ENCODE measurements at regions not wholly inside any gene's neighbourhood (a gene's known extent, or its start where the extent isn't known, plus 50 kb on each side); places are given as distances from the start of the nearest gene placed in this dataset.

DNA sequence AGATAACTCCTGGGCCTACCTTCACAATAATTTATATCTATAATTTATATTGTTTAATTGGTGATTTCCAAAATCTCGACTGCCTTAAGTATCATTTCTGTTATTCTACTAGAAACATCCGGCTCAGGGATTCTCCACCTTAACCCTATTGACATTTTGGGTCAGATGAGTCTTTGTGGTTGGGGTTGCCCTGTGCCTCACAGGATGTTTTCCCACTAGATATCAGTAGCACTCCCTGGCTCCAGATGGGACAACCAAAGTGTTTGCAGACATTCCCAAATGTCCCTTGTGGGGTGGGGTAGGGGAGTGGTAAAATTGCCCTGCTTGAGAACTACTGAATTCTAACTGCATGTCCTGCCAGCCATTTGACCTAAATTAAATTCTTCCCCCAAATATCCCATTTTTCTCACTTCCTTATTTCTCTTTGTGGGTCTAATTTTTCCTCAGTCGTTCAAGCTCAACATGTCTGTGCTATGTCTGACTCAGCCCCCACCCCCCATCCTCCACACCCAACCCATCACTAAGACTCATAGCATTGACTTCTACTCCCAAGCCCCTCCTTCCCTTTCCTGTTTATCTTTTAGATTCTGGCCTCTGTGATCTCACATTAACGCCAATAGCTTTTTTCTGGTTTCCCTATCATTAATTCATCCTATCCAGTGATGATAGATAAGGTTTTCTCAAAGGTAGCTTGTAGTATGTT lies 545.1 kb downstream of the EFNB2 start:
- H3K4me3 ChIP-seq (ENCODE audit: low read length) = no peak overlapping the region
- no peak overlapping the region for H3K27ac ChIP-seq (ENCODE audit: low read depth, low read length)
- TF ChIP-seq, protein P1, sequence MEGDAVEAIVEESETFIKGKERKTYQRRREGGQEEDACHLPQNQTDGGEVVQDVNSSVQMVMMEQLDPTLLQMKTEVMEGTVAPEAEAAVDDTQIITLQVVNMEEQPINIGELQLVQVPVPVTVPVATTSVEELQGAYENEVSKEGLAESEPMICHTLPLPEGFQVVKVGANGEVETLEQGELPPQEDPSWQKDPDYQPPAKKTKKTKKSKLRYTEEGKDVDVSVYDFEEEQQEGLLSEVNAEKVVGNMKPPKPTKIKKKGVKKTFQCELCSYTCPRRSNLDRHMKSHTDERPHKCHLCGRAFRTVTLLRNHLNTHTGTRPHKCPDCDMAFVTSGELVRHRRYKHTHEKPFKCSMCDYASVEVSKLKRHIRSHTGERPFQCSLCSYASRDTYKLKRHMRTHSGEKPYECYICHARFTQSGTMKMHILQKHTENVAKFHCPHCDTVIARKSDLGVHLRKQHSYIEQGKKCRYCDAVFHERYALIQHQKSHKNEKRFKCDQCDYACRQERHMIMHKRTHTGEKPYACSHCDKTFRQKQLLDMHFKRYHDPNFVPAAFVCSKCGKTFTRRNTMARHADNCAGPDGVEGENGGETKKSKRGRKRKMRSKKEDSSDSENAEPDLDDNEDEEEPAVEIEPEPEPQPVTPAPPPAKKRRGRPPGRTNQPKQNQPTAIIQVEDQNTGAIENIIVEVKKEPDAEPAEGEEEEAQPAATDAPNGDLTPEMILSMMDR (IDR thresholded peaks at IDR 0.05; ENCODE audit: low read depth, low read length, poor library complexity, severe bottlenecking) = no peak
- no peak for TF ChIP-seq EZH2phosphoT487 (IDR thresholded peaks at IDR 0.05; ENCODE audit: borderline replicate concordance, low read length)
- H3K4me1 ChIP-seq (ENCODE audit: control insufficient read depth, low read length) = no peaks in the 10 kb centered on the region
- H3K9me2 ChIP-seq (replicated peaks; ENCODE audit: control insufficient read depth, low read length) = no peaks in the 10 kb centered on the region
- no peaks in the 10 kb centered on the region for H4K20me1 ChIP-seq (ENCODE audit: control insufficient read depth, insufficient read depth, low read depth, low read length)
- no peaks in the 10 kb centered on the region for H3F3A ChIP-seq (ENCODE audit: control insufficient read depth, insufficient read depth)
- no peaks in the 10 kb centered on the region for H3K9me3 ChIP-seq (ENCODE audit: control insufficient read depth, insufficient read depth, low read length)
- H3K79me2 ChIP-seq (ENCODE audit: control insufficient read depth, low read length) = no peaks in the 10 kb centered on the region
- no peaks in the 10 kb centered on the region for H3K27me3 ChIP-seq (ENCODE audit: control insufficient read depth, low read length)
- no peaks in the 10 kb centered on the region for H3K36me3 ChIP-seq (ENCODE audit: control insufficient read depth, low read length)
- no peak overlapping the region for H3K4me2 ChIP-seq (ENCODE audit: low read length)

DNA sequence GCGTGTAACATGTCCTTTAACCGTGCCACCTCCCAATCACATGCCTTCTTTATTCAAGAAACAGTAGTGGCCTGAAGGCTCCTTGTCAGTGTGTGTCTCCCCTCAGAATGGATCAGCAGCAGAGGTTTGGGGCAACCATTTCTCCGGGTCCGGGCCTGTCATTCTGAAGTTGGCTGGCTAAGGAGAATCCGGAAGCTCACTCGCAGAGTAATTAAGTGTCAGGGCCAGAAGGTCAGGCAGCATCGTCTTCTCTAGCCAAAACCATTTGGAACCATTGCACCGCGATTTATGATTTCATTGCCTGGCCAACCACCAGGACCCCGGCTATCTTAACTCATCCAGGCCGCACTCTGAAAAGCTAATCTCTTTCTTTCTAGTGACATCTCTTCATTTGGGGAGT lies 550.8 kb downstream of the EFNB2 start:
- Histone ChIP-seq H3K4me3 (ENCODE audit: low read length) (no peak overlapping the region), H3K79me2 (ENCODE audit: control insufficient read depth, low read length) (no peaks in the 10 kb centered on the region), H3F3A (ENCODE audit: control insufficient read depth, insufficient read depth) (no peaks in the 10 kb centered on the region), H3K36me3 (ENCODE audit: control insufficient read depth, low read length) (no peaks in the 10 kb centered on the region), H4K20me1 (ENCODE audit: control insufficient read depth, insufficient read depth, low read depth, low read length) (no peaks in the 10 kb centered on the region), H3K4me1 (ENCODE audit: control insufficient read depth, low read length) (no peaks in the 10 kb centered on the region), H3K27me3 (ENCODE audit: control insufficient read depth, low read length) (no peaks in the 10 kb centered on the region), H3K27ac (ENCODE audit: low read depth, low read length) (no peak overlapping the region), H3K9me2 (replicated peaks; ENCODE audit: control insufficient read depth, low read length) (no peaks in the 10 kb centered on the region), H3K4me2 (ENCODE audit: low read length) (no peak overlapping the region), H3K9me3 (ENCODE audit: control insufficient read depth, insufficient read depth, low read length) (no peaks in the 10 kb centered on the region)
- TF ChIP-seq EZH2phosphoT487 (IDR thresholded peaks at IDR 0.05; ENCODE audit: borderline replicate concordance, low read length) = no peak
- TF ChIP-seq, protein P1 (IDR thresholded peaks at IDR 0.05; ENCODE audit: low read depth, low read length, poor library complexity, severe bottlenecking) = no peak

DNA sequence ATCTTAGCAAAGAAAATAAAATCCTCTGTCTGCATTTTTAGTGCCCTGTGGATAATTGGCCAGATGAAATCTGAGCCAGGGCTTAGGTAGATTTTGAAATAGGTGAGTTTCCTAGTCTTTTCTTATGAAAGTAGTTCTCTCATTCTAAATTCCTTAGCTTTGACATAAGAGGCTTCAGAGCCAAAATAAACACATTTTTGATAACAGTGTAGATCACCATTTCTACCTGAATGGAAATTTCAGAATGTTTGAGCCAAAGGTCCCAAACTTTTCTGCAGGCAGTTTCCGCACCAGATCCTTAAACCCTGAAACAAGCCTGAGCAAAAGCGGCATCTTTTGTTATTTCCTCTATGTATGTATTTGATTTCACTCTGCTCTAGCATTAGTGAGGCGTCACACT lies 551.2 kb downstream of the EFNB2 start:
- Histone ChIP-seq H3K4me2 (ENCODE audit: low read length) (no peak overlapping the region), H3K36me3 (ENCODE audit: control insufficient read depth, low read length) (no peaks in the 10 kb centered on the region), H3K9me2 (replicated peaks; ENCODE audit: control insufficient read depth, low read length) (no peaks in the 10 kb centered on the region), H3K9me3 (ENCODE audit: control insufficient read depth, insufficient read depth, low read length) (no peaks in the 10 kb centered on the region), H4K20me1 (ENCODE audit: control insufficient read depth, insufficient read depth, low read depth, low read length) (no peaks in the 10 kb centered on the region), H3F3A (ENCODE audit: control insufficient read depth, insufficient read depth) (no peaks in the 10 kb centered on the region), H3K79me2 (ENCODE audit: control insufficient read depth, low read length) (no peaks in the 10 kb centered on the region), H3K4me1 (ENCODE audit: control insufficient read depth, low read length) (no peaks in the 10 kb centered on the region), H3K4me3 (ENCODE audit: low read length) (no peak overlapping the region), H3K27ac (ENCODE audit: low read depth, low read length) (no peak overlapping the region), H3K27me3 (ENCODE audit: control insufficient read depth, low read length) (no peaks in the 10 kb centered on the region)
- TF ChIP-seq, protein P1 (IDR thresholded peaks at IDR 0.05; ENCODE audit: low read depth, low read length, poor library complexity, severe bottlenecking) = no peak
- no peak for TF ChIP-seq EZH2phosphoT487 (IDR thresholded peaks at IDR 0.05; ENCODE audit: borderline replicate concordance, low read length)
